Sigmoid colon (tissue), 4 donors: ENCODE measurements at regions not wholly inside any gene's neighbourhood (a gene's known extent, or its start where the extent isn't known, plus 50 kb on each side); places are given as distances from the start of the nearest gene placed in this dataset.

Experiments used
- POLR2A ChIP-seq, 2 donors: fragments of 450-650 bp; IDR thresholded peaks; one replicate each; pipeline ENCODE4 v1.6.1; 2016; ENCODE audit warnings: antibody characterized with exemption in 2 of 2, mild to moderate bottlenecking in 2 of 2, moderate library complexity in 2 of 2
- POLR2AphosphoS5 ChIP-seq, 4 donors: sonication (generic); formaldehyde crosslinking; IDR thresholded peaks; one replicate each; pipeline ENCODE4 v1.6.1; 2017; ENCODE audit warnings: antibody characterized with exemption in 4 of 4
- TF ChIP-seq, protein P1 (sequence below), 4 experiments: fragments of 450-650 bp in 3 of 4; fragments of 200-600 bp in 1 of 4; IDR thresholded peaks; one replicate each; pipeline ENCODE4 v1.5.1; 2016 to 2019; ENCODE audit warnings: antibody characterized with exemption in 4 of 4, mild to moderate bottlenecking in 3 of 4, moderate library complexity in 2 of 4

DNA sequence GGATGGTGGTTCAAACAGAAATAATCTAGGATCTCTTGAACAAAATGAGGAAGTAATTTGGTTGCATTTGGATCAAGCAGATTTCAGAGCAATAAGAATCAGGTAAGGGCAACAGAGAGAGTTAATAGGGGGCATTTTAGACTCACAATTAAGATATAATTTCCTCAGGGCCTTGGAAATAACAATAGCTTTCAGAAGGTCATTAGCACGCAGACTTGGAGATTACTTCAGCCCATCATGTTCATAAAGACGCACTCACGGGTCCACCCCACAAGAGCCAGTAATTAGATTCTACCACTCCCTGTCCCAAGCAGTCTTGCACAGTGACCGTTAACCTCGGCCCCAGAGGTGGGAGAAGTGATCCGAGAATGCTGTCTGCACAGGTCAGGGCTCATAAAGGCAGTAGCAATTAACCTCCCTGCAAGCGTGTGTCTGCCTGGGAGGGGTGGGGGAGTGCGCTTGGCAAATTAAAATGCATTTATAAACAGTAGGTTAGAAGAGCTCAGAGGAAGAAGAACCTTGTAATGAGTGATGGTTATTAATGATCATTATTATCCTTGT, 125.7 kb upstream of the CCDC196 start:
- TF ChIP-seq, protein P1, sequence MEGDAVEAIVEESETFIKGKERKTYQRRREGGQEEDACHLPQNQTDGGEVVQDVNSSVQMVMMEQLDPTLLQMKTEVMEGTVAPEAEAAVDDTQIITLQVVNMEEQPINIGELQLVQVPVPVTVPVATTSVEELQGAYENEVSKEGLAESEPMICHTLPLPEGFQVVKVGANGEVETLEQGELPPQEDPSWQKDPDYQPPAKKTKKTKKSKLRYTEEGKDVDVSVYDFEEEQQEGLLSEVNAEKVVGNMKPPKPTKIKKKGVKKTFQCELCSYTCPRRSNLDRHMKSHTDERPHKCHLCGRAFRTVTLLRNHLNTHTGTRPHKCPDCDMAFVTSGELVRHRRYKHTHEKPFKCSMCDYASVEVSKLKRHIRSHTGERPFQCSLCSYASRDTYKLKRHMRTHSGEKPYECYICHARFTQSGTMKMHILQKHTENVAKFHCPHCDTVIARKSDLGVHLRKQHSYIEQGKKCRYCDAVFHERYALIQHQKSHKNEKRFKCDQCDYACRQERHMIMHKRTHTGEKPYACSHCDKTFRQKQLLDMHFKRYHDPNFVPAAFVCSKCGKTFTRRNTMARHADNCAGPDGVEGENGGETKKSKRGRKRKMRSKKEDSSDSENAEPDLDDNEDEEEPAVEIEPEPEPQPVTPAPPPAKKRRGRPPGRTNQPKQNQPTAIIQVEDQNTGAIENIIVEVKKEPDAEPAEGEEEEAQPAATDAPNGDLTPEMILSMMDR (IDR thresholded peaks at IDR 0.05) = no peak
- no peak for TF ChIP-seq POLR2A (IDR thresholded peaks at IDR 0.05)
- TF ChIP-seq POLR2AphosphoS5 (IDR thresholded peaks at IDR 0.05) = no peak
